HG03457 (cell line): ENCODE measurements at regions not wholly inside any gene's neighbourhood (a gene's known extent, or its start where the extent isn't known, plus 50 kb on each side); places are given as distances from the start of the nearest gene placed in this dataset.

Experiments
- ATAC-seq: cut with Tn5 transposase; IDR thresholded peaks from one replicate; pipeline ENCODE4 v1.9.1; 2021; ENCODE audit warnings: moderate number of reproducible peaks; ENCODE audit not compliant: unreplicated experiment

GRCh38 chr4:82042042-82042441 is 331.7 kb downstream of the HNRNPD start:
- no peak for ATAC-seq

- no peak for ATAC-seq
These were observed 334.9 kb downstream of the HNRNPD start for GRCh38 chr4:82038936-82039335.

GRCh38 chr4:82036181-82036580 is 337.6 kb downstream of the HNRNPD start:
- ATAC-seq = no peak

GRCh38 chr4:82034878-82035277 is 338.9 kb downstream of the HNRNPD start:
- no peak for ATAC-seq

- no peak for ATAC-seq
These were observed 339.9 kb downstream of the HNRNPD start for GRCh38 chr4:82033862-82034261.

DNA sequence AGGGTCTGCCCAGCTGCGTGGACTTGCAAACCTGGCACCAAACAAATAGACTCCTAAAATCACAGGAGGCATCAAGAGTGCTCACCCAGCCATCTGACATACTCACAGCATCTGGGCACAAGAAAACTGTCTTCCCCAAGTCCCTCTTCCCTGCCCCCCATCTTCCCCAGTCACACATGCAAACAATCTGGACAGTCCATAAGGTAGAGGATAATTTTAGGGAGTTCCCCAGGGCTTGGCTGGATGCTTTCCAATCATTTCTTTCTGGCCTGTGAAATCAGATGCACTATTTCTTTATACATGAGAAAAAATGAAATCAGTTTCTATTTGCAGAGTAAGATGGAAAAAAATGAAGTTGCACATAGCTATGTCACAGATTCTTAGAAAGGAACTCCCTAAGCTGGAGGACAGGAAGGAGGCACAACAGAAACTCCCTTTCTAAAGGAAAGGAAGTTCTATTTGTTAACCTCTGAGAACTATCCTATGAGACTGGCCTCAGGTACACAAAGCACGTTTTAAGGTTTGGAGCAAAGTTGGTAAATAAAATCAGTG is 342.3 kb downstream of the HNRNPD start:
- ATAC-seq = no peak

- no peak for ATAC-seq
These were observed 356.1 kb downstream of the HNRNPD start for GRCh38 chr4:82017680-82018079.

DNA sequence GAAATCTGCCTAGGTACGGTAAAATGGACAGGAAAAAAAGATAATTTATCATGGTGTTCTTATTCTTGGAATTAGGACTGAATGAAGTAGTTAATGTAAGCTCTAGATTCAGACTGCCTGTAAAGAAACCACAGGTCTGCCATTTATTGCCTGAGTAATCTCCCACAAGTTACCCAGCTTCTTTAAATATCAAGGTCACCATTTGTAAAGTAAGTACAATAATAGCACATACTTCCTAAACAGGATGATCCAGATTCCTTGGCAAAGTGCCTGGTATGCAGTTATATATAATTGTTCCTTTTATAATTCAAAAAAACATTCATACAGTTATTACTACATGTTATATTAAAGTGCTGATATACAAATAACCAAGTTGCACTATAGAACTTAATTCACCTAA is 368.6 kb downstream of the HNRNPD start:
- no peak for ATAC-seq

GRCh38 chr4:81997313-81997712 is 376.5 kb downstream of the HNRNPD start:
- no peak for ATAC-seq

DNA sequence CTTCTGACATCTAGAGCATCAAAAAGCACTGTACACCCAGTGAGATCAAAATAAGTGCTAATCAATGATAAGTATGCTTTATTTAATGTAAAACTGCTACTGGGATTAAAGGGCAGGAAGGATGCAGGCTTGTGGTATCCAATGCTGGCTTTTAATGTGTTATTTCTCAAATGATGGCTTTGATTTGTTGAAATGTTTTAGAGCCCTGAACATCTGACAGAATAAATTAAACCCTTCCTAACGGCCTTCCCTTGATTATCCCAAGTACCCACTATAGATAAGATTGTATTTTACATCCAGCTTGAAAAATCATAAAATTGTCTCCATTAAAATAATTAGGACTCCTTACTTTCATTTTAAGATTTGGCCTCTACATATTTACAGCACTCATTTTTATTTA is 382.9 kb downstream of the HNRNPD start:
- no peak for ATAC-seq

- ATAC-seq = no peak
These were observed 383.6 kb downstream of the HNRNPD start for GRCh38 chr4:81990211-81990610.

- no peak for ATAC-seq
These were observed 384.6 kb downstream of the HNRNPD start for GRCh38 chr4:81989202-81989601.

GRCh38 chr4:81988178-81988577 is 385.6 kb downstream of the HNRNPD start:
- no peak for ATAC-seq

DNA sequence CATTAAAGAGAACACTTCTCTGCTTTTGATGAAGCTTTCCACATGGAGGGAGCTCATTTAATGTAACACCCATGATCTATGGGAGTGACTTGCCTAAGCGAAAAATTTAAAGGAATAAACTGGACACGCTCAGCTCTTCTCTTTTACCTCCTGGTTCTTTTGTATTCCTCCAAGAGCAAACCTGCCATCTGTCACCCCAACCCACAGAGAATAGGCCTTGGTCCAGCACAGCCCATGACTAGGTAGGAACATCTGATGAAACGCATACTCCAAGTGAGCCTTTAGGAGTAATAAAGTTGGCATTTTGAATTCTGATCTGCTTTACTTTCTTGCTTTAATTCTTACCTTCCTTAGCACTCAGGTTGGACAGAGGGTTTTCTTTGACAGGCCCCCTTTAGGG is 389.0 kb downstream of the HNRNPD start:
- no peak for ATAC-seq

DNA sequence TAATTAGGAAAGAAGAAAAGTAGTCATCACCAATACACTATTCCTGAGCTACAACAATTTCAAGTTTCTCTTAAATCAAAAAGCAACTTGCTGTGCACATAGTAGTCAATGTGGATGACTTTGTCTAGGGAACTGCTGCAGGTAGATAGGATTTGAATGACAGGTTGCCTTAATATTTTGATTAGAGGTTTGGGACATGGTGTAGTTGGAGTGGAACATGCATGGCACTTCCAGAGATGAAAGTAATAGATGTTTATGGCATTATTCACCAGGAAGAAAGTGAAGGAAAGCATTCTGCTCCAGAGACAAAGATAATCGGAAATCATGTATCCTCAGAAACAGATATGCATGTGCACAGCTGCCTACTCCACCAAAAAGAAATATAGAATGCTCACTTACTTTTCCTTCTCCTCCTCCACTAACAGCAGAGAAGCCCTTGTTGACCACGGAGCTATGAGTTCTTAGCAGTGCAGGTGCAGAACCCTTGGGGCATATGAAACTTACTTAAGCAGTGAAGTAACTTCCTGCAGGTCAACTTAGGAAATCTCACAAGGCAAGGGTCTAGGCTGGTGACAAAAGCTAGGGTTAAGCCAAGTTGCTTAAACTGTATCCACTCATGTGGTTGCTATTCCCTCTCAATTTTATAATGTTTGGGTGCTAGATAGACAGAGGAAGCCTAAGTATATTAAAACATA is 390.8 kb downstream of the HNRNPD start:
- no peak for ATAC-seq

DNA sequence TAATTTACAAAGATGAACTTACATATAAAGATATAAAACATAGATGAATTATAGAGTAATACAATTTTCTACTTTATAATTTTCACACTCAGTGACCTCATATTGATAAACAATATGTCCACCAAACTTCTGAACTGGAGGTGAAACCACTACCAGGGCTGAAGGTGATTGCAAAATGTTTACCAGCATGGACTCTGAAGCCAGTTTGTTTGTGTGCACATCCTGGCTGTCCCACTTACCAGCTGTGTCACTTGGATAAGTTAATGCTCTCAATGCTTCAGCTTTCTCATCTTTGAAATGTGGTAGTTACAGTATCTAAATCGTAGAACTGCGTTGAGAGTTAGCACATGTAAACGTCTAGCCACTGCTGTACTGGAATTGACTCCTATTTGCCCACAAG is 392.6 kb downstream of the HNRNPD start:
- no peak for ATAC-seq

GRCh38 chr4:81974523-81974922 is 399.3 kb downstream of the HNRNPD start:
- no peak for ATAC-seq

DNA sequence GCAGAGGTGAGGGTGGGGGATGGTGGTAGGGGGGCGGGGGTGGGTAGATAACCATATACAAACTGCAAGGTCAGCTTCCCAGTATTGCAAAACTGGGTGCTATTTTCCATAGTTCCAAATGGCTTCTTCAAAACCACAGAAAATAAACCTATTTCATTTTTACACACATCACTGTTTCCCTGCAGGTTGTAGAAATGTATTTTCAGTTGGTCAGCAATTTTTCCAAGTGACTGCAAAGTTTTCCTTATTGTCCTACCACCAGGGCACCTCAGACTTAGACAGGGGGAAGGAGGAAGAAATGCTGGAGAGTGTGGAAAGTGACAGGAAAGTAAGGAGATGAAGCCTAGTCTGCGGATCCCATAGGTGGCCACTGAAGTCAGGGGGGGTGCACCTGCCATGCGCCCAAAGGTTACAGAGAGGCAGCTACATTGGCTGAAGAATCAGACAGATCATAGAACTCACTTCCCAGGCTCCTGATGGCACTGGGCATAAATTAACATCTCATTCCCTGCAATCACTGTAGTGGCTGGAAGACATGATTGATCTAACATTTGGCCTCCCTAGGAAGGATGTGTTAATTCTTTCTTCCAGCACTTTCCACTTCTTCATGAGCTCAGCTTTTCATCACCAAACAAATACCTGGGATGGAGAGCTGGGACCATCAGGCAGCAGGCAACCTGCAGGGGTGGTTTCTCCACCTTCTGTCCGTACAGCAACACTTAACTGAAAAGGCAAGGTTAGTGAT is 402.0 kb downstream of the HNRNPD start:
- ATAC-seq = no peak

DNA sequence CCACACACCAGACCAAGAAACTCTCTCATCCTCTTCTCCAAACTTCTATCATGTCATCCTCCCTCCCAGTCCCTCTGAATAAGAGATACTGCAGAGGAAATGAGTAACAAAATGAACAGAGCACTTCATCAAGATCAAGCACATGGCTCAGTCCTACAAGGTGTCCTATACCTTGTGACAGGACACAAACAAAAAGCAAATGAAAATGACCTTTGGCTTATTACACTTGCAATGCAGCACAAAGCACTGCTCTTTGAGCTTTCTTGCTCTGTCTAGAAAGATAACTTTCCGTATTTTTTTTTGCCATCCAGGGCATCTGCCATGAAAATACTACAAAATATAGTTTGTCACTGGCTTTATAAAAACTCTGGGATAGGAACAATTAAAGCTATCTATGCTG is 402.7 kb downstream of the HNRNPD start:
- no peak for ATAC-seq

DNA sequence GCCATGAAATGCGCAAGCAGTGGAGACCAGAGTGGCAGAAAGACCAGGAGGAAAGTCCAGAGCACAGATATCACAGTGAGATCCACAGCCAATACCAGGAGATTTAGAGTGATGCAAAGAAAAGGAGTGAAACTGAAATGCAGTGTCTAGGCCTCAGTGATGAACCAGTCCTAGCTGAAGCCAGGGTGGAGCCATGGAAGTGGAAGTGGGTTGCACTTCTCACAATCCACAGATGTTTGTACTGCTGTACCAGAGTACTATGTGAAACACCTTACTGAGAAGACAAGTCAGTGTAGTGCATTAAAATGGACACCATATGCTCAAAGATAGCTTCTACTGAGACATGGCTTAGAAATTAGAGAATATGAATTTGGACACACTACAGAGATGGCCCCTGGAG is 403.3 kb downstream of the HNRNPD start:
- no peak for ATAC-seq

- ATAC-seq = no peak
These were observed 407.1 kb downstream of the HNRNPD start for GRCh38 chr4:81966676-81967075.

DNA sequence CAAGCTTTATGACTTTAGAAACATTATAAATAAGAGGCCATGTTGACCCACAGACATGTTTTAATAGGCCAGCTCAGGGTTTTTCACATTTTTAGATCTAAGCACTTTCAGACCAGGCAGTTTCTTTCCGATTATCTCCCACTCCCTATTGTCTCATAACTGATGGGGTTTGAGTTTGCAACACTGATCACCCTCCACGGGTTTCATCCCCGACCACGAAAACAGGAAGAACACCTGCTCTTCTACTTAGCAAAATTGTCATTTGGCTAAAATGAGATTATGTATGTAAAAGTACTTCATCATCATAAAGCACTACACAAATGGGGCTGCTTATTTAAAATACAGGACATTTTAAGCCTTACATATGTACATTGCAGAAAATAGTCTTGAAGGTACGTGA is 407.9 kb downstream of the HNRNPD start:
- no peak for ATAC-seq
